HG03103 (cell line): ENCODE measurements at regions not wholly inside any gene's neighbourhood (a gene's known extent, or its start where the extent isn't known, plus 50 kb on each side); places are given as distances from the start of the nearest gene placed in this dataset.

Source experiments
- ATAC-seq: cut with Tn5 transposase; IDR thresholded peaks from one replicate; pipeline ENCODE4 v1.9.1; 2021; ENCODE audit warnings: low read depth; ENCODE audit not compliant: unreplicated experiment

- no peak for ATAC-seq
These were observed 208.2 kb upstream of the PRPS1L1 start for GRCh38 chr7:18235819-18236218.

GRCh38 chr7:18239212-18239611, 211.6 kb upstream of the PRPS1L1 start:
- no peak for ATAC-seq

GRCh38 chr7:18241543-18242231, 214.0 kb upstream of the PRPS1L1 start:
- ATAC-seq: no peak

- no peak for ATAC-seq
These were observed 216.1 kb upstream of the PRPS1L1 start for GRCh38 chr7:18243731-18244130.

GRCh38 chr7:18250133-18250532, 222.5 kb upstream of the PRPS1L1 start:
- no peak for ATAC-seq

- no peak for ATAC-seq
These were observed 230.1 kb upstream of the PRPS1L1 start for GRCh38 chr7:18257711-18258110.

- ATAC-seq: no peak
These were observed 233.5 kb upstream of the HDAC9 start for GRCh38 chr7:18262058-18262457.

GRCh38 chr7:18265611-18266281, 229.8 kb upstream of the HDAC9 start:
- no peak for ATAC-seq

- ATAC-seq: no peak
These were observed 227.0 kb upstream of the HDAC9 start for GRCh38 chr7:18268571-18268970.

GRCh38 chr7:18276380-18276779, 219.2 kb upstream of the HDAC9 start:
- no peak for ATAC-seq

GRCh38 chr7:18278316-18278715, 217.2 kb upstream of the HDAC9 start:
- ATAC-seq: no peak

- ATAC-seq: no peak
These were observed 212.5 kb upstream of the HDAC9 start for GRCh38 chr7:18283045-18283444.

GRCh38 chr7:18287482-18287881, 208.1 kb upstream of the HDAC9 start:
- no peak for ATAC-seq

- ATAC-seq: no peak
These were observed 207.1 kb upstream of the HDAC9 start for GRCh38 chr7:18288322-18289037.

- ATAC-seq: no peak
These were observed 205.8 kb upstream of the HDAC9 start for GRCh38 chr7:18289788-18290187.

GRCh38 chr7:18290223-18290622, 205.3 kb upstream of the HDAC9 start:
- ATAC-seq: peak; percentile 61

- ATAC-seq: no peak
These were observed 204.7 kb upstream of the HDAC9 start for GRCh38 chr7:18290865-18291264.

- no peak for ATAC-seq
These were observed 203.0 kb upstream of the HDAC9 start for GRCh38 chr7:18292584-18292983.

- no peak for ATAC-seq
These were observed 201.8 kb upstream of the HDAC9 start for GRCh38 chr7:18293759-18294158.

- no peak for ATAC-seq
These were observed 201.1 kb upstream of the HDAC9 start for GRCh38 chr7:18294411-18294810.

- ATAC-seq: no peak
These were observed 199.6 kb upstream of the HDAC9 start for GRCh38 chr7:18295781-18296423.
